ENCODE measurements at regions not wholly inside any gene's neighbourhood (a gene's known extent, or its start where the extent isn't known, plus 50 kb on each side); places are given as distances from the start of the nearest gene placed in this dataset.
"Not testable (repeated sequence)": the region's sequence is repeated elsewhere in the genome, so short reads cannot be mapped to it uniquely, and the experiment has no call there.

DNA sequence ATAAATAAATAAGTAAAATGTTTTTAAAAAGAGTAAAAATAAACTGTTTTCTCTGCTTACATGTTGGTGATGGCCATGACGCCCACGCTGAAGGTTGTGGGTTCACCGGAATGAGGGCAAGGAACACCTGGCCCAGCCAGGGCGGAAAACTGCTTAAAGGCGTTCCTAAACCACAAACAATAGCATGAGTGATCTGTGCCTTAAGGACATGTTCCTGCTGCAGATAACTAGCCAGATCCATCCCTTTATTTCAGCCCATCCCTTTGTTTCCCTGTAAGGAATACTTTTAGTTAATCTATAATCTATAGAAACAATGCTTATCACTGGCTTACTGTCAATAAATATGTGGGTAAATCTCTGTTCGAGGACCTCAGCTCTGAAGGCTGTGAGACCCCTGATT is 63.3 kb upstream of the CEP78 start:
- DNase-seq: not testable (repeated sequence)

DNA sequence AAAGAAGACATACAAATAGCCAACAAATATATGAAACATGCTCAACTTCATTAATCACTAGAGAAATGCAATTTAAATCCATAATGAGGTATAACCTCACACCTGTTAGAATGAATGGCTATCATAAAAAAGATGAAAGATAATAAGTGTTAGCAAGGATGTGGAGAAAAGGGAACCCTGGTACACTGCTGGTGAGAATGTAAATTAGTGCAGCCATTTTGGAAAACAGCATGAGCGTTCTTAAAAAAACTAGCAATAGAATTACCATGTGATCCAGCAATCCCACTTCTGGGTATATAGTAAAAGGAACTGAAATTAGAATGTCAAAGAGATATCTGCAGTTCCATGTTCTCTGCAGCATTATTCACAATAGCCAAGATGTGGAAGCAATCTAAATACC is 64.2 kb upstream of the CEP78 start:
- DNase-seq: no peak

DNA sequence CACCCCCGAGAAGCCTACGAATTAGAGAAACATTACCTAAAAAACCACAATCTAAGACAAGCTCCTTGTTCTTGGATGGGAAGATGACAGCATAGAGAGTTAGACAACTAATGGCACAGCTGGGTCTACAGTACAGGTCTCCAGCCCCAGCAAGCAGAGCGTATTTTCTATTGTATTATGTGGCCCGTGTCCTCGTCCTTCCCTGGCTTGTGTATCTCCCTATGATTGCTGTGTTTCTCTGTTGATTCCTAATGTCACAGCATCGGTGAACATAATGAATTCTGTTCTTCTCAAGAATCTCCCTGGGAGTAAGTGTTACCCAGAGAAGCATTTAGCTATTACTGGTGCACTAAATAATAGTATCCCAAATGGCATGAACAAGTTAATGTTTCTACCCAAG is 66.8 kb upstream of the CEP78 start:
- DNase-seq: no peak

DNA sequence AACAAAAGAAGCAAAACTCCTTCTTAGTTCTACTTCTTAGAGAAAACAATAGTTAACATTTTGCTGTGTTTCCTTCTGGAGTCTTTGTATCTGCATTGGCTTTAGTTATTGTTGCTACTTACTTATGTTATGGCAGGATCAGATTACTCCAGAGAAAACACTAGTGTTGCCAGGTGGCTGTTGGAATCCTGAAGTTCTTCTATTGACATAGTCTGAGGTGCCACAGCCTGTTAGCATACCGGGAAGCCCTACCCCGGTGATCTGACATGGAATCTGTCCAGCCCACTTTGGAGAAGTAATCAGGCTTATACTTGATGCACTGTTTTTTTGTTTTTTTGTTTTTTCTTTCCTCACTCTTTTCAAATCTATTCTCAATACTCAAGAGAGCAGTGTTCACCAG is 68.5 kb upstream of the CEP78 start:
- DNase-seq: no peak

DNA sequence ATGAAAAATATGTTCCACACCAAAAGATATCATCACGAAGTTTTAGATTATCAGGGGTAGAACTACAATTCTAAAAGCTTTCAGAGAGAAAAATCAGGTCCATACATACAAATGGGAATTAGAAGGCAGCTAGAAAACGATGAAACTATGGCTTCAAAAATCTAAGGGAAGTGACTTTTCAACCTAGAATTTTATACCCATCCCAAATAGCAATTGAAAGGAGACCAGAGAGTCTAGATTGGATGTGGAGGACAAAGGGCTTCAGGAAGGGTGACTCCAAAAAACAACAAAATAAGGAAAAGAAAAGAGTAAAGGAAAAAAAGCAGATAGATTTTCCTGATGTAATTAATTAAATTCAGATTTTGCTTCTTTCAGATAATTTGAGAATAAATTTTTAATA is 72.0 kb upstream of the CEP78 start:
- DNase-seq: no peak

DNA sequence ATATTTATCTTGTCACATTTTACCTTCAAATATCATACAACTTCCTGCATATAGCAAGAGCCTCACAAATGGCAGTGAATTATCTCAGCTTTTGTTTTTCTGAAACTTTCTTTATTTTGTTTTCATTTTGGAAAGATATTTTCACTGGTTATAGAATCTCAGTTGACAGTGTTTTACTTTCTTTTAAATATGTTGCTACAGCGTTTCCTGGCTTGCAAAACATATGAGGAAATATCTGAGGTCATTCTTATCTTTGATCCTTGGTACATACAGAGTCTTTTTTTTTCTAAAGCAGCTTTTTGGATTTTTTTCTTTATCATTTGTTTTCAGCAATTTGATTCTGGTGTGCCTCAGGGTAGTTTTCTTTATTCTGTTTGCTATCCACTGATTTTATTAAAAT is 77.6 kb upstream of the CEP78 start:
- DNase-seq: no peak

DNA sequence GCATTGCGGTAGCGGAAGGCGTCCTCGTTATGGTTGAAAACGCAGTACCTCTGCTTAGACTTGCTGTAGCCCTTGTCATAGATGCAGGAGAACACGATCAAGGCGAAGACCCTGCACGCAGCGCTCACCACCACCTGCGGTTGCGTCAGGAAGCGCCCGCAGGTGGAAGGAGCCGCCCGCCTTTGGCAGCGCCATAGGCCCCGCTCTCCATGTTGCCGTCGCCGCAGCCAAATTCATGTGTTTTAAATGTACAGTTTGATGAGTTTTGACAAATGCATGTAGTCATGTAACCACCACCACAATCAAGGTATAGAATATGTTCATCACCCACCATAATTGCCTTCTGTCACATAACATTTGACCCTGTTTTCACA is 84.9 kb upstream of the CEP78 start:
- DNase-seq: no peak

DNA sequence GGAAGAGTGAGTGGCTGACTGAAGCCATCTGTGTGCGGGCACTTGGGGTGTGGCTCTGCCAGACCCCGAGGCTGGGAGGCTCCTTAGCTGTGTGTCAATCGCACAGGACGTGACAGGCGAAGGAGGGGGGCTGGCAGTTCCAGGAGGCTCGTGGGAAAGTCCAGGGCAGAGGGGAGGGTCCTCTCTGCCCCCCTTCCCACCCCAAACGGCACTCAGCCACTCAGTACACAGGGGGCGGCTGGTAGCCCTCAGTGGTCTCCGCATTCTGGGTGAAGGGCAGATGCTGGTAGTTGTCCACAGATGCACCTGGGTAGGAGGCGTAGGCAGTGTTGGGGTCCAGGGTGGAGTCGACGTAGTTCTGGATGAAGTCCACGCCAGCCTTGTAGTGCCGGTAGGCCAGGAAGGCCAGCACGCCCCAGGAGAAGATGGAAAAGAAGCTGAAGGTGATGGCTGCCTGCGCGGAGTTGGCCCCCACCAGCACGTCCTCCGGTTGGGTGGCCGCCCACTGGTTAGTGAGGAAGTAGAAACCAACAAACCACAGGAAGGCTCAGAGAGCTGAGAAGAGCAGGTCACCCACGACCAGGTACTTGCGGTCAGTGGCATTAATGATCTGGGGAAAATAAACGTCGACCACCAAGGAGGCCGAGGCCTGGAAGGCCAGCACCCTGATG is 85.4 kb upstream of the CEP78 start:
- no peak for DNase-seq

DNA sequence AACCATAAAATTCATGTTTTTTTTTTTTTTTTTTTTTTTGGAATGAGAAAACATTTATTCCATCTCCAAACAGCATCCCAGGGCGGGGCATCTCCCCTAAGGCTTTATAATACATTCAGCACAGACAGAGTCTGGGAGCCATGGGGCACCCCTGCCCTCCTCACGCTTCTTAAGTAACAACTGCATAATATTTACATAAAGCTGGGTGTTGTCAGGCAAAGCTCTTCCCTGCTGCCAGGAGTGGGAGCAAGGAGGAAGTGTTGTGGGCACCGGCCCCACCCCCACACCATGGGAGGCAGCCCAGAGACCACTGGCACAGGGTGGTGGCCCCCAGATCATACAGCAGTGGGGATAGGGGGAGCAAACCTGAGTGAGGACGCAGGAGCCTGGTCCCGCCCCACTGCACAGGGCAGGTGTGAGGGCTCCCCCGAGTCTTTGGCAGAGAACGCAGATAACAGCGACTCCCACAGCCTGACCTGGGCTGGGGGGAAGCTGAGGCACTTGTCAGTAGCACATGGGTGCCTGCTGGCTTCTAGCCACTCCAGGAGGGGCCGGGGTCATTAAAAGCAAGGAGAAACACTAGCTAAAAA is 86.1 kb upstream of the CEP78 start:
- no peak for DNase-seq

DNA sequence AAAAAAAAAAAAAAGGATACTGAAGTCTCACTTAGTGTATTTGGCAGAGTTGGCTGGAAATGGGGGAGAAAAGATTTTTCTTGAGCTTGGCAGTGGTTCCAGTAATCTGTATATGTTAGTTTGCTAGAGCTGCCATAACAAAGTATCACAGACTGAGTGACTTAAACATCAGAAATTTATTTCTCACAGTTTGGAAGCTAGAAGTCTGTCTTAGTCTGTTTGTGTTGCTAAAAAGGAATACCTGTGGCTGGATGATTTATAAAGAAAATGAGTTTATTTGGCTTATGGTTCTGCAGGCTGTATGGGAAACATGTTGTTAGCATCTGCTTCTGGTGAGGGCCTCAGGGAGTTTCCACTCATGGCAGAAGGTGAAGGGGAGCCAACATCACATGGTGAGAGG is 89.6 kb upstream of the CEP78 start:
- DNase-seq: no peak

DNA sequence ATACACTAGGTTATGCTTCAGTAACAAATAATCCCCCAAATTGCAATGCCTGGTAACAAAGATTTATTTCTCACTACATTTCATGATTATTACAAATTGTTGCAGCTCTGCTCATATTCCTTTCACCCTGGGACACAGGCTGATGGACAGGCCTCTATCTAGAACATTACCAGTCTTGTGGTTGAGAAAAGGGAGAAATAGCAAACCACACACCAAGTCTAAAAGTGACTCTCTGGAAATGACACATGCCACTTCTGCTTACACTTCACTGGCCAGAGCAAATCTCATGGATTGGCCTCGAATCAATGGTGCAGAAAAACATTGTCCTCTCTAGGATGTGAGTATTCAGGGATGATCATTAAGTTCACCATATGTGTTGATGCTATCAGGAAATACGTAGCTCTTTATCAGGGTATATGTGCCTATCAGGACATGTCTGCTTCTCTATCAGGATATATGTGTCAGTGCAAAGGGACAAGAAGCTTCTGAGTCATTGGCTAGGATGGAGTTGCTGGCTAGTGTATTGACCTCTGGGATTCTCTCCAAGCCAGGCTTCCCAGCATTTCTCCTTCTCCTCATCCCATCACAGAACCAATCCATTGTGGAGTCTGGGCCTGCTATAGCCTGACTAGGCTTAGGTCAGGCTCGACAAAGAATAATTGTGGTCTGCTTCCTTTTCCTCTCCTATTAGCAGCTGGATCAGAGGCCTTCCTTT is 91.1 kb upstream of the CEP78 start:
- no peak for DNase-seq

DNA sequence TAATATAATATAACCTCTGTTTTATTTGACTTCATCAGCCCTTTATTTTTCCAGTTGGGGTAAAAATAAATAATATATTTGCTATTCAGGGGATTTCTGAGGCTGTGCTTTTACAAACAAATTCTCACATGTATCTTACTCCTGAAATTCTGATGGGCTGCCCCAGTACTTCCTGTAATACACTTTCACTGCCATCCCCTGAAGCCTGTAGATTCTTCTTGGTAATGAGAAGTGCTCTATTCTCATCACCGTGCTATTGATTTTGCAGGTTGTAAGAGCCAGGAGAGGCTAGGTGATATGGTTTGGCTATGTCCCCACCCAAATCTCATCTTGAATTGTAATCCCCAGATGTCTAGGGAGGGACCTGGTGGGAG is 91.9 kb upstream of the CEP78 start:
- no peak for DNase-seq

DNA sequence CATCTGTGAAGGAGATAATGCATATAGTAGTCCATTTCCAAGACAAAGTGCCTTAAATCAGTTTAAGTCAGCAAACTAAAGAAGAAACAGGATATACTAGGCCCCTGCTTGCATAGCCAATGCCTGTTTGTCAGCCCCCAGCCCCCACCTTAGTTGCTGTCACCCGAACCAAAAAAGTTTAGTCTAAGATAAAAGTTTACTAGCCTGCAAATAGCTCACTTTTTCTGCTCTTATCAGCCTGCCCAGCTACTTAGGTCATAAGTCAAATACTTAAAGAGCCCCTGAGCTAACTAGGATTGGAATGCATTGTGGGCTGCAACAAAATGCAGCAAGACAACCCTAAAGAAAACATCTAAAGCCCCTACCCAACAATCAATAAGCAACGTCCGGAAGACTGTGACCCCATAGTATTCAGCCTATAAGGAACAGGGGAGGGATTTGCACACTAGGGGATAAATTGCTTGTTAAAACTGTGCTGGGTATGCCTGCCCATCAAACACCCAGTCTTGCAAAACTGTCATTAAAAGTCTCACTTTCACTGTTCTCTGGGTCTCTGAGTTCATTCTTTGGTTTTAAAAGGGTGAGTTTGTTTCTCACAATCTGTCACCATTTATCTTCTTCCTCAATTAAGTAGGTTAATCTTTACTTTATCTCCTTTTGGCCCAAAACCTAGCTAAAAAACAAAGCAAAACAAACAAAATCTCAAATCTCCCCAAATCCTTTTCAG is 92.4 kb upstream of the CEP78 start:
- DNase-seq: no peak

DNA sequence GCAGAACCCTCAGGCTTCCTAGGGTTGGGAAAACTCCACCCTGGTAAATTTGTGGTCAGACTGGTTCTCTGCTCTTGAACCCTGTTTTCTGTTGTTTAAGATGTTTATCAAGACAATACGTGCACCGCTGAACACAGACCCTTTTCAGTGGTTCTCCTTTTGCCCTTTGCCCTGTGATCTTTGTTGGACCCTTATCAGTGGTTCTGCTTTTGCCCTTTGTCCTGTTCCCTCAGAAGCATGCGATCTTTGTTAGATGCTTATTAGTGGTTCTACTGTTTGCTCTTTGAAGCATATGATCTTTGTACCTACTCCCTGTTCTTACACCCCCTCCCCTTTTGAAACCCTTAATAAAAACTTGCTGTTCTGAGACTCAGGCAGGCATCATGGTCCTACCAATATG is 93.6 kb upstream of the CEP78 start:
- not testable (repeated sequence) for DNase-seq

DNA sequence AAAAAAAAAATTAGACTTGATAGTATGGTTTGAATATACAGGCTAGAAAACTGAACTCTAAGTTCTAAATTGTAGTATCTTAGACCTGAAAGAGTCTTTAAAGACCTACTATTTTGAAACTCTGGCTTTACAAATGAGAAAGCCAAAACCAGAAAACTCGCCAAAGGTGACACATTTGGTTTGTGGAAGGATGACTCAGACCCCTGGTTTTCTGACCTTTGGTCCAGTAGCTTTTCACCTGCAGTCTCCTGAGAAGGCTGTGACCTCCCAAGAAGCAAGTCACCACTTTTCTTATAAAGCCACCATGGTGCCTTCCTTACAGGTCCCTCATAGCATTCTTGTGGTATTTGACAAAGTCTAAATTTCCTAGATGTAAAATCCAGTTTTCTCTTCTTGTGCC is 102.1 kb upstream of the CEP78 start:
- no peak for DNase-seq

DNA sequence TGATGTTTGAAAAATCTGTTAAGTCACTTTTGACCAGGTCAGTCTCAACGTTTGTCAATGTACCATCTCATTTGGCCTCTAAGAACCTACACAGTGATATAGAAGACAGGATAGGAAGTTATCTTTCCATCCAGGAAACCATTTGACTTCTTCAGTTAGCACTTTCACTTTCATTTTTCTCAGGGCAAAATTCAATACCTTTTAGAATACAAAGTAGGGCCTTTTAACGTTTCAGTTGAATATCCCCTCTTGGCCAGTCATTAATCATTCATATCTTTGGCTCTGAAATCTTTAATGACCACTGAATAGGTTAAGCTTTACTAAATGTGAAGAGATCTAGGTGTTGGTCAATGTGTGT is 101.1 kb upstream of the GNAQ start:
- no peak for DNase-seq

DNA sequence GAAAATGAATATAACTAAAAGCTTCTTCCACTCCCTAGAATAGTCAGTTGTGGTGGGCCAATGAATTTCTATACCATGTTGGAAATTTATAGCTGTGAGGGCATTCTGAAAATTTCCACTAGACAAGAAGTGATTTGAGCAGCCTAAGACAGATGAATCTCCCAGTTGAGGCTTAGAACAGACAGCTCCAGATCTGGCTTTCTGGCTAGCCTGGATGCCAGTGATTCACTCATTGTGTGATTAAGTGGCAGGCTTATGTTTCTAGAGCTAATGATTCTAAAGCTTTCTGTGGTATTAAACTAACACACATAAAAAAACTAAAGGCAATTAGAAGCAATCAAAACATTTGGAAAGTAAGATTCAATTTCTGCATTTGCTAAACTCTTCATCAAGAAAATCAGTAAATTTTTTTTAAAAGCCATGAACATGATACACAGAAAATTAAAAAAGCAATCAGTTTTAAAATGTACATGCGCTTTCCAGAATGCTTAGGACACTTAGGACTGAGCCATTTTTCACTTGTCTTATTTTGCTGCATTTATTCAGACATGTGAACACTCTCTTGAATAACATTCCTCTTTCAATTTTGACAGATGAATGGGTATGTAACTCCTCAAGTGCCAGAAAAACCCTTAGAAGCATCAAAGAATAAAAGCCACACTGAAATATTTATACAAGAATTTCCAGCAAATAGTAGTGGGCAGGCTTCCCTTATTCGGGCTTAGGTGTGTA is 100.5 kb upstream of the GNAQ start:
- DNase-seq: no peak

DNA sequence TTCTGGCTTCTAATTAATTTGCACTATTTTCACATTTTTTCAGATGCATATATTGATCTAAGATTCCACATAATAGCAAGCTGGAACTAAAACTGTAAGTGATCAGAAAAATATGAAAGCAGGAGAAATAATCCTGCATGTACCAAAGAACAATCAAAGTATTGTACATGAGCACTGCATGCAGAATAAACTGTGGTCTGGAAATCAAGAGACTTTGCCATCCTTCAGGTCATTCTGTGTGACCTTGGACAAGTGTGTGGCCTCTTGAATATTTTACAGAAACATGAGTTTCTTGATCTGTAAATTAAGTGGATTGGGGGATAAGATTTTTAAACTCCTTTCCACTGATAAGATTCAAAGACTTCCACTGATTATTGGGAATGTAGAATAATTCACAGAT is 99.2 kb upstream of the GNAQ start:
- no peak for DNase-seq

DNA sequence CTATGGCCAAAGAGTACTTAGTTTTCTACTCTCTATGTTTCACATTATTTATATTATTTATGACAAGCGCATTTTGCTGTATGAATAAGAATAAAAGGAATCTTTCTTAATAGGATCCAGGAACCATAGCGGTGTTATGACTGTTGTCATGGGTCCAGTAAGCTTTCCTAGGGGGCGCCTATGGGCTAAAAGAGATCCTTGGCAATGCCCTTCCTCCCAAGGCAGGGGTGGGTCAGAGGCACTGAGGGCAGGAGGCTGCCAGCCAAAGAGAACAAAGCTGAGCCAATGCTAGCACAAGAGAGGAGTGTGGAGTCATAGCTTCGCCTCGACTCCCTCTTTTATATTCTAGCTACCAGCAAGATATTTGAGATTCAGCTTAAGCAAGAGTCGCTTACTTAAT is 98.4 kb upstream of the GNAQ start:
- DNase-seq: no peak

DNA sequence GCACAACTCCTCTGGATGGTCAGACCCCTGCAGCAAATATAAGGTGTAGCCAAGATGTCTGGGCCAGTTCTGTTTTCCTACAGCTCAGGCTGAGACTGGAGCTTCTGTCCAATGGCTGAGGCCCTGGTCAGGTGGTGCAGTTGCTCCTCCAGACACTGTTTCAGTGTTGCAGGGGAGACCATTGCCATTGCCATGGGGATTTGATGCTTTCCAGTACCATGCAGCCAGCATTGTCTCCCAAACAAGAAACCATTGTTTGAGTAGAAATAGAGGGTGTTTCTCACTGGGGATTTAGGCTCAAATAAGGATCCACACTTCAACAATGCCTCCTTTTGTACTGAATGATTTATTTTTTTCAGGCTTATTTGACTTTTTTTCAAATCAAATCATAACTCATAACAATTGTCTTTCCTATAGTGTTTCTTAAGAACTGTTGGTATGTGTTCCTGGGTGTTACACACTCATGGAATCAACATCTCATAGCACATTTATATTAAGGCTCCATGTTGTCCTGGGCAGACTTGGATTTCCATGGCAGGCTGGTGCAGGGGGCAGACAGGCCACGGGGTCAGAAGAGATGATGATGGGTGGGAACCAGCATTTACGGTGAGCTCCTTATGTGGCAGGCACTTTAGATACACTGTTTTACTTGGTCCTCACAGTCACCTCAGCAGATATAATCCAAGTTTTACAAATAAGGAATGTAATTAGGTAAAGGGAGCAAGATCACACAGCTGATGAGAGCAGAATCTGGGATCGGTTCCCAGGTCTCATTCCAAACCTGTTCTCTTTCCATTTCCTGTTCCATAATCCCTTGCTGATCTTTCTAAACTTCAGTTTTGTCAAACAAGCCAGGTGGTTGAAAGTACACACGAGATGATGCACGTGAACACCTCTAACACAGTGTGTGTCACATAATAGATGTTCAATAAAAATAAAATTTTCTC is 95.9 kb upstream of the GNAQ start:
- DNase-seq: no peak

DNA sequence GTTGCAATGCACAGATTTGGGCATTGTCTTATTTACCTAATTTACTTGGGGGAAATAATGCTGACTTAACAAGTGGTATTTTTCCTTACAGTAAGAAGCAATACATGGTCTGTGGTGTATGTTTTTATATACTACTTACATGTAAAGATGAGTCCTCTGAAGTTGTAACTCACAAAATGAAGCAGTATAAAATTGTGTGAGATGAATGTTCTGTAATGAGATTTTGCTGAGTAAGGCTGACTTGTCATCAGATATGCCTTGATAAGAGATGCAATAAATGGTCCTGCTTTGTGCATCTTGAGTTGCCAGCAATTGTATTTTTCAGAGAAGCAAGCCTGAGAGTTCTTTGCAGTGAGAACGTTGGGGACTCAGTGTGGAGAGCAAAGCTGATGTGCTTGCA is 92.2 kb upstream of the GNAQ start:
- DNase-seq: no peak

DNA sequence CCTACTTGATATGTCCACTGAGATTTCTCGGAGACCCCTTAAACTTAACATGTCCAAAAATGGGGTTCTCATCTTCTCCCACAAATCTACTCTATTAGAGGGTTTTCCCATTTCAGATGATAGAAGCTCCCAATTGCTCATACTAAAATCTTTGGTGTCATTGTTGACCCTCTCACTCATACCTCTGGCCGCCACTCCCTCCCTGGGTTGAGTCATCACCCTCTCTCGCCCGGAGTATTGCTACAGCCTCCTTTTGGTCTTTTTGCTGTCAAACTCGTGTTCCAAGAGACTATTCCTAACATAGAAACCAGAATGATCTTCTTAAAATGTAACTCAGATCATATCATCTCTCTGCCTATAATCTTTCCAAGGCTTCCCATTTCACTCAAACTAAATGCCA is 91.0 kb upstream of the GNAQ start:
- DNase-seq: no peak

Data from NCI-H1436 (cell line).